HG03439 (cell line): ENCODE measurements at regions not wholly inside any gene's neighbourhood (a gene's known extent, or its start where the extent isn't known, plus 50 kb on each side); places are given as distances from the start of the nearest gene placed in this dataset.
"Not testable (repeated sequence)": the region's sequence is repeated elsewhere in the genome, so short reads cannot be mapped to it uniquely, and the experiment has no call there.

Experiments
- ATAC-seq: cut with Tn5 transposase; IDR thresholded peaks from one replicate; pipeline ENCODE4 v1.9.1; 2021; ENCODE audit warnings: mild to moderate bottlenecking, moderate library complexity; ENCODE audit not compliant: unreplicated experiment

DNA sequence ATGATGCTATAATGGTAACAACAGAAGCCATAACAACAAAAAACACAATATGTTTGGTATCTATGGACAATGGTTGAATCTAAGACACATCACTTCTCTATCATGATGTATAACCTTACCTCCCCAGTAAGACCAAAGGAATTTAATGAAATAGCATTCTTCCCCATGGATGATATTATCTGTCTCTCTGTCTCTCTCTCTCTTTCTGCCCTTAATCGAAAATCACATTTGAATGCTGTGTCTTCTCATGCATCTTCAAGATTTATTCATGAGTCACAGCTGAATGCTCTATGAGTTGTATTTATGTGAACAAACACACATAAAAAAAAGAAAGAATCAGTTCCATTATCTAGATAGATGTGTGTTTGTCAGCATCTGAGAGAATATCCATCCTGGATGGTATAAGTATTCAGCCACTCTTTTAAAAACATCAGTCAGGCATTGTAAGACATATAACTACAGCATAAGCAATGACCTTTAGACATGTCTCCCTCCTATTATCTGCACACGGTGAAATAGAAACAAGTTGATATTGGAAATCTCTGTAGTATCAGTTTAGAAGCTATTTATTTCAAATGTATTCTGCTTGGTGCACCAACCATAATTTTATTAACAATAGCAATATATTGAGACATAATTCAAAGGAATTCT is 433.3 kb downstream of the TOX3 start:
- ATAC-seq: no peak

DNA sequence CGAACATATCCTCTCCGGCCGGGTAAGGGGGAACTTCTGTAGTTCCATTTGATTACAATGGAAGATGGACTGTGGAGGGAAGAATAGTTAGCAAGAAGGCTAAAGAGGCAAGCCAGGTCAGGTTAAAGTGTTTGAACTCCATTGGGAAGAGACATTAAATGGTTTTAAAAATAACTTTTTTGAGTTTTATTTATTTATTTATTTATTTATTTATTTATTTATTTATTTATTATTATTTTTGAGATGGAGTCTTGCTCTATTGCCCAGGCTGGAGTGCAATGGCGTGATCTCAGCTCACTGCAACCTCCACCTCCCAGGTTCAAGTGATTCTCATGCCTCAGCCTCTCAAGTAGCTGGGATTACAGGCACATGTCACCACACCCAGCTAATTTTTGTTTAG is 441.9 kb downstream of the TOX3 start:
- not testable (repeated sequence) for ATAC-seq

DNA sequence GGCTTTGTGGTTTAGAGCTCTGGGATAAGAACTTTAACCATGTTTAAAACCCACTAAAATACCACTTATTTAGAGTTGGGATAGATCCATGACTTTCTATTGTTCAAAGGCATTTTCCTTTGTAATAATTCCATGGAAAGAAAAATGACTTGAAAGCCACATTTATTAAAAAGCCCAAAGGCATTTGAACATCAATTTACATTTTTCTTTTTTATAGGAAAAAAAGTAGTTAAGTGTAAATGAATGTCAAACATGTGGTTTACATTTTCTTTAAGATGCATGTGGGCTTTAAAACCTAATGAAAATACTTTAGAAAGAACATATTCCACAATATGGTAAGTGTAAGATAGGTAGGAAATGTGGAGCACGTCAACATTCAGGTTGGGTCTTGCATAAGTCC is 443.2 kb downstream of the TOX3 start:
- ATAC-seq: no peak

DNA sequence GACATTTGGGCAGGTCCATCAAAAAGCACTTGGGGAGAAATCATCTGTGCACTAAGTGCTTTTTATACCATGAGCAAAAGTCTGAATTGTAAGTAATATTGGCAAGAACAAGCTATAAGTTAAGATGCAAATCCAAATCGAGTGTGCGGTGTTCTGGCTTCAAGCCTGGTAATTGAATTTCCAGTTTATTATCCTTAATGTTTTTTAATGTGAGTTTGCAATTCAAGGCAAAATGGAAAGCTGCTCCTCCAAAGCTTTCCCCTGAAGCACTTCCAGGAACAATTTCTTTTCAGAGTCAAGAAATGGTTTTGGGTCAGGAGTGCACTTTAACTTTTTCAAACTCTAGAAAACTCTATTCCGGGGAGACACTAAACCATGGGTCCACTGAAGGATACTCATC is 445.7 kb downstream of the TOX3 start:
- no peak for ATAC-seq

DNA sequence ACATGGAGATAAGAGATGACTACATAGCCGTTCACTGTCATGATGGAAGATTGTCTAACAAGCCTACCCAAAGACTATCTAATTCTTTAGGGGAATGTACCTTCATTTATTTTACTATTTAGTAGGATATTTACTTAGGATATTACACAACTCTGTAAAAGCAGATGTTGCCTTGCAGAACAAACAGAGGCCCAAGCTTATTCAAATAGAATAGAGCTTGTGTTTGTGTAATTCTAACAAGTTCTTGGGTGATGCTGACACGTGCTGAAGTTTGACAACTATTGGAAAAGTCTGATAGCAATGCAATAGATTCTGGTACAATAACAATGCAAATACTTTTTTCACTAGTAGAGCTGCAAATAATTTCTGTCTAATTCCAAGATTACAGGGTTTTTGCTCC is 447.6 kb downstream of the TOX3 start:
- no peak for ATAC-seq

DNA sequence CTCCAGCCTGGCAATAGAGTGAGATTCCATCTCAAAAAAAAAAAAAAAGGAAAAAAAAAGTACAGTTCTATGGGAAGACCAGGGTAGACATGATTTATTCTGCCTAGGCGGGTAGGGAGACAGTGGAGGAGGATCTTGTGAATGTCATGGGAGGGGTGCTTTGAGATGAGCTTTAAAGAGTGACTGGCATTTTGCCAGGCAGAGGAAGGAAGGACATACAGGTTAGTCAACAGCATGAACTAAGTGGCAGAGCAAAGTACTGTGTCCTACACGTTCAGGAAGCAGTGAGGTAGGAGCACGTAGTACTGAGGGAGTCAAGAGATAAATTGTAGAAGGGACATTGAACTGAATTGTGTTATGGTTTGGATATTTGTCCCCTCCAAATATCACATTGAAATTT is 451.5 kb downstream of the TOX3 start:
- no peak for ATAC-seq

DNA sequence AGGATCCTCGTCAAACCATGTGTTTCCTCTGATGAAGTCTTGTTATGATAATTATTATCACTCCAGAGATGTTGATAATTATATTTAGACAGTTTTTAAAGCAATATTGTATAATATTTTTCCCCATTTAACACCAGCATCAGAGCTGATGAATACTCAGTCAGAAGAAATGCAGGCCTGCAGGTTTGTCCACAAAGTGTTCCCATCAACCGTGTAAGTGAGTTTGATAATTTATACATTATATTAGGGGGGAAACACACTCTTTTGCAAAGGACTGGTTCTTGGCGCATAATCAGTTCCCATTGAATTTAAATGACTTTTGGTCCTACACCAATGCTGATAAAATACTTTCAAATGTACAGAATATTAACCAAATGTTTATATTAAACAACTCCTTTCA is 454.8 kb downstream of the TOX3 start:
- no peak for ATAC-seq

DNA sequence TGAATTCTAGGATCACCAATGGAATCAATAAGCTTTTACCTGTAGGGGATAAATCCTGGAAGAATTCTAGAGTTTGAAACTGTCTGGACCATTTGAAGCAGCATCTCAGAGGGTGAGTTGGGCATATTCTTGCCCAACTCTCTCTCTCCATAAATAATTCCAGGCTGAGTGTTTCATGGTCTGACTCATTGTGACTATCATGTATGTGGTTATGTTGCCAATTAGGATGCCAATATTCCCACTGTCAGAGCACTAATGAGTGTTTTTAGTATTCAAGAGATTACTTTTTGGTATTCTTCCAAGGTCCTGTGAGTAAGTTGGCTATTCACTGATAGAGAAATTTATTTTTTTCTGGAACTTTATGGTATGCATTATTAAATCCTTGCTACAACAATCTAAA is 456.9 kb downstream of the TOX3 start:
- no peak for ATAC-seq

DNA sequence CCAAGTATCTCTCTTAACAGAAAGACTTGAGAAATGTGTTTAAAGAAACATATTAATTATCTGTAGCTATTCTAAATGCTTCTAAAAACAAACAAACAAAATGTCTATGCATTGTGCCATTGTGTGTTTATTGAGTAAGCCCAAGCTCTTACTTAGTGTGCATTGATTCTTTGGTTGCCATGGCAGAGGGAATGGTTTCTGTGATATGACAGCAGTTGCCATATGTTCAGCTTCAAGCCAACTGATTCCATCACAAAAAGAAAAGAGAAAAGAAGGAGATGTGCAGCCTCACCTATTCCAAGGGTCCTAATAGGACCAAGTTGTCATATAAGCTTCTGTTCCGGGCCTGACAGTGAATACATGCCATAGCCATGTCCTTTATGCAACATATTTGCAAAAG is 457.5 kb downstream of the TOX3 start:
- ATAC-seq: no peak

DNA sequence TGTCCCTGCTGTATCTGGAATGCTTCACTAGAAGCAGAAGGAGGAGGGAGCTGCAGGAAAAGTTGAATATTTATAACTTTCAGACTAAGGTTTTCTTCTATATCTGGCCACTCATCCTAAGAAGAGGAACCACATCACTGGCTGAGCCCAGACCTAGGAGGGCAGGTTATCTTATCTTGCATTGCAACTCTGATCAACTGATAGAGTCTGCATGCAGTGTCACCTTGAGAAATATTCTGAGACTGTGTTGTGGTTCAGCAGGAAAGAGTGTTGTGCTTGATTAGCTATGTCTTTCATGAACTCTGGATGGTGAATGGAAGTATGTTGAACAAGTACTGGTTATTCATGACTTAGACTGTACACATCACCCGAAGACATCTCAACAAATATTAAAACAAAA is 460.0 kb downstream of the TOX3 start:
- no peak for ATAC-seq

DNA sequence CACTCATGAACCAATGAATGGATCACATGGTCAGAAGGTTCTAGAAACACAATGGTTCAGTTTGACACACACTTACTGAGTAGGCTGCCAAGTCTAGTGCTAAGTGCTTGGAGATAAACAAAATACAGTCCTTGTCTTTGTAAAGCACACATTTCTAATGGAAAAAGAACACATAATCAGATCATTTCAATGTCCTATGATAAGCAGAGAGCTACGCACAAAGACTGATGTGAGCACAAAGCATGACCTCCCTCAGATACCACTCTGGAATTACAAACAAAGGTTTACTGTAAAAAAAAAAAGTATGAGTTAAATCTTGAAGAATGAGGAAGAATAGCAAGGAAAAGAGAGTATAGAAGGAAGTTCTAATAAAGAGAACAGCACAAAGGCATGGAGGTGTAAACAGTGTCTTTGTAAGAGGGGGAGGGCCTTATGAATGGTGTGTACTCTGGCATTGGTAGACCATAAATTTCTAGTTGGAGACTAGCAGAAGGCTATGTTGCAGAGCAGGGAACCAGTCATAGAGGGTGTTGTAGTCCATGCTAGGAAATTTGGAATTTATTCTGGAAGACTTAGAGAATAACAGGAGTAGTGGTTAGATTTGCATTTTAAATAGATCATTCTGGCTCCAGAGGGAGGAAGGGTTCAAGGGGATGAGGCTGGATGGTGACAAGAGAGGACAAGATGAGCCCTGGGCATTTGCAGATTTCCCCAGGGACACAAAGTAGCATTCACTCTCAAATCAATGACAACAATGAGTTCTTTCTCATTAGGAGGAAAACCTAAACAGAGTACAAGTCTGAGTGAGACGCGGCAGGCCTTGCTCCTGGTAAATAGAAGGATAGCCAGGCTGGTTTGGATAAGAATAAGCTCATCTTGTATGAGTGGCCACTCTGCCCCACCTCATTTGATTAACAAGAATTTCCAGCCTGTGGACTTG is 468.0 kb downstream of the TOX3 start:
- ATAC-seq: no peak

DNA sequence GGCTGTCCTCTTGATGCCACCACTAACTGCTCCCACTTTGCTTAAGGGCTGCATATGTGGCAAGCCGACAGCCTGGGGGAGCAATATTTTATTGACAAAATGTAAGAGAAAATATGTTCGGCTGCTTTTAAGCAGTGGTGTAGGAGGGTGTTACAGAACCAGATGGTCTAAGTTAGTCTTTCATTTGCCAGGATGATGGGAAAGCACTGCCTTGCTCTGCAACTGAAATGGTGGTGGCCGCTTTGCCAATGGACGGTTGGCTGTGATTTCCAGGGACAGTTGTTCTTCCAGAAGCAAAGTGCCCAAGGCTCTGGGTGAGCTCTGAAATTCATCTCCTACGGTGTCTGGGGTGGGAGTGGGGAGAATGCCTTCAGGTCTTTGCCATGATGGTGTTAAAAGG is 469.3 kb downstream of the TOX3 start:
- no peak for ATAC-seq

DNA sequence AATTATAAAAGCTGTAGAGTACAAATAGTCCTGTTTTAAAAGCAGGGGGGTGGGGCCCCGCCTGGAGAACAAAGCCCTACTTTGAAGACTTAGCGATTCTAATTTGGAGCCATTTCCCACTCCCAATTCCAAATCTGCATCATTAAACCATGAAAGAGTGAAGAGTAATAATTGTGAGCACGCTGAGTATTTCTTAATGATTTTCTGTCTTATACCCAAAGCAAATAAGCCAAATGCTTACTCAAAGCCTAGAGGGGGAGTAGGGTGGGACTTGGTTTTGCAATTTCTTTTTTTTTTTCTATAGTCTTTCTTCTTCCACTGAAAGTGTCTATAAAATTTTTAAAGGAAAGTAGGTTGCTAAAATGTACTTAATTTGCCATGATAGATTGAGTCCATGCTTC is 470.1 kb downstream of the TOX3 start:
- ATAC-seq: no peak

DNA sequence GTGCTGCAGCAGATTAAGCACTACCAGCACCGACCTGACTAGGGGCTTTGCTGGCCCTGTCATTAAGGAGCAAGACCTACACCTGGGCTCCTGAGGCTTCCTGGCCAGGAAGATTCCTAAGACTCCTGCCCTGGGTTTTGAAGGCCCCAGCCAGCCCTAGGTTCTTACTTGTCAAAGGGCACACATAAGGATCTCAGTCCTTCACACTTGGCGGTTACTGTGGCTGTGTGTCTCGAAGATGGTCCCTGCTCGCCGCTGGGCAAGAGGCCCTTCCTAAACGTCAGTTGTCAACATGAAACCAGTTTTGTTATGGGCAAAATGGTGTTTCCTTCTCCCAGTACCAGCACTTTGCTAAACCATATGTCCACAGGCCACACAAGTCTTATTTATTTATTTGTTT is 470.6 kb downstream of the TOX3 start:
- ATAC-seq: no peak

DNA sequence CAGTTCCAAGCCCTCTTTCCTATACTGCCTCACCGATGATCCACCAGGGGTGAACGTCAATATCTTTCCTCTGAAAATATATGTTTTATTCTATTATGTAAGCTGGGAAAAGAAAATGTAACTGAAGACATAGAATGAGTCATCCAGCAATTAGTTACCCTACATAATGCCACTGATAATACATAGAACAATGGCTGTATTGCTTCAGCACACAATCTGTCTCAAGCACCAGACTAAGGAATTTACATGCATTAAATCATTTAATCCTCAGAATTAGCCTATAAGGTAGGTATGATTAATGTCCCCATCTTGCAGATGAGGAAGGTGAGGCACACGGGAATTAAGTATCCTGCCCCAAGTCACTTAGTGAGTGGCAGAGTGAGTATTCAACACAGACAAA is 472.8 kb downstream of the TOX3 start:
- ATAC-seq: no peak

DNA sequence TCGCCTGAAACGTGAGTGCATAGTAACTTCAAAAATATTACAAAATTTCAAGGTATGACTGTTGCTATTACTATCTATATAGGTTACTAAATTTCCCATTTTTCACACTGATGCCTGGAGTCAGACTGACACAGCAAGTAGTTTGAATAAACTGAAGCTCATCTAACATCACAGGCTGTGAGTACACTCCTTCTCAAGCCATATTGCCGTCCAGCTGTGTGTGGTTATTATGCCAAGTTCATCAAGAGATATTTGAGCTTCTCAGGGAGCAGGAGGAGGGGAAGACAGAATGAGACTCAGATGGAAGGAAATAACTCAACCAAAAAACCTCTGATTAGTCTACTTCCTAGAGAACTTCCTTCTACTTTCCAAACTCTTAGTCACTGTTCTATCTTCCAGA is 473.9 kb downstream of the TOX3 start:
- ATAC-seq: no peak

DNA sequence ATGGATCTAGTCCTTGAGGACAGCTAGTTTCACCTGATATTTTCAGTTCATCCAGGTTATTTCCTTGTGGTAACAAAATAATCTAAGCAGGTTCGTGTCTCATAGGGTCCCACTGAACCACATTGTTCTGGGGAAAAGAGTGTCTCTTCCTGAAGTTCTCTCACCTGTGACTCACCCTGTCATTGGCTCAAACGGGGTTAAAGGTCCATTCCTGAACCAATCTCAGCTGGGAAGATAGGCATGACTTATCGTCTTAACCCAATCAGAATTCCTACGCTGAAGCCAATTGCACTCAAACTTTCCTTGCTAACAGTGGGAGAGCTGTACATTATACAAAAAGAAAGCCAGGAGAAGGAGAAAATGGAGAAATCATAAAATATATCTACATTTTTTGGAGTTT is 475.8 kb downstream of the TOX3 start:
- ATAC-seq: no peak

DNA sequence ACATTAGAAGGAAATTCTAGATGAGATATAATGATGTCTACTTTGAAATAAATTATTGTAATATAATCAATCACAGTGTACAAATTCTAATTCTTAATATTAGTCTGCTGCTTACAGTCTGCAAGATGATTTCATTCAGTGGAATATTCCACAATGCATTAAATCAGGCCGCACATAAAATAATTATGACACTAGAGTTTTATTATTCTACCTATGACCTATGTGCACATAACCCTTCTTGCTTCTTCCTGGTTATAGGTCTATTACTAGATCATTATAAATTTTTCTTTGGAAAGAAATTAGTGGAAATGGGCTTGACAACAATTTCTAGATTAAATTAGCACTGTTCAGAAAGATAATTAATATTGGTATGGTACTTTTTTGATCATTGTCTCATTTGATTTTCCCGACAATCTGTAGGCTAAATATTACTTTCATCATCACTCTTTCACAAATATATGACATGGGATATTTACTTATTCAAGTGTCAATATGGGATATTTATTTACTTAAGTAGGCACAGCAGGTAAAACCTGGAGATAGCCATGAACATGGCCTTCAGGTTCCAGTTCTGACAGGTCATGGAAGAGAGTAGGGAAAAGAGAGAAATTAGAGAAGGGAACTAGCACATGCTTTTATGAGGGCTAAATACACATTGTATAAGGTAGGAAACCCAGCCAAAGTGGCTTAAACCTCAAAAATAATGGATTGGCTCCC is 476.4 kb downstream of the TOX3 start:
- ATAC-seq: no peak

DNA sequence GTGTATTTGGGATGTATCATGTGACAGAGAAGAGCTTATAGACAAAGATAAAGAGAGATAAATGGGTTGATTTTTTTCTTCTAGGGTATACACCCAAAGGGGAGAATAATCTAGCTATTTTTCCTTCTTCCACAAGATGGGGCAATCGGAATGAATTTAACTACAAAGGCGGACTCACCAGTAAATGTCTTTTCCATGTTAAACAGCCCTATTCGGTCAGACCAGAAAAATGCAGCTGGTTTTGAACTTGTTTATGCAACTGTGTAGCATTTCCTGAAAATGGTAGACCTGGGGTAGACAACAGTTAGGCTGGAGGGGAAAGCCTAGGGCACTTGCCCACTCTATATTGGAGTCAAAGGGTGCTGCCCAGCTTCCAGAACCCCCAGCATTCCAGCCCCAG is 477.1 kb downstream of the TOX3 start:
- ATAC-seq: no peak

DNA sequence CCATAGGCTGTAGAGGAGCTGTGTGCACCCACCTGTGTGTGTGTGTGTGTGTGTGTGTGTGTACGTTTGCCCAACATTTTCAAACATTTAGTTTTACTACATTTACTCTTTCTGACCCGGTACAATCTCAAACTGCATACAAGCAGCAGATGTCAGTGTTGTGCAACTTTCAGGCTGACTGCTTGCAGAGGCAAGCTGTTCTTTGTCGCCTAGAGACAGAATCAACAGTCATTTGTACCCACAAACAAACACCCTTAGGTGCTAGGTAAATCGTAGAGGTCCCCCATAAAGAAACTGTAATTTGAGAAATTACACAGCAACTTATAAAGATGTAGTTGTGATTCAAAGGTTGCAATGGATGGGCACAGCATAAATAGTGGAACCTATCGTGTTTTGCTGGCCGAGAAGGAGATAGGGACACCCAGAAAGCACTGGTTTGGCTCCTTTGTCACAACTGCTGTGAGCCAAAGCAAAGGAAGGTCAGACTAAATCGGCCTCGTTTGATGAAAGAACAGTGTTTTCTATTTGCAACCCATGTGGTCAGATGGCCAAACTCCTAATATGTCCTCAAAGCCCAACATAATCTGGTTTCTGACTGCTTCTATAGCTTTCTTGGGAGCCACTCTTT is 478.4 kb downstream of the TOX3 start:
- no peak for ATAC-seq

DNA sequence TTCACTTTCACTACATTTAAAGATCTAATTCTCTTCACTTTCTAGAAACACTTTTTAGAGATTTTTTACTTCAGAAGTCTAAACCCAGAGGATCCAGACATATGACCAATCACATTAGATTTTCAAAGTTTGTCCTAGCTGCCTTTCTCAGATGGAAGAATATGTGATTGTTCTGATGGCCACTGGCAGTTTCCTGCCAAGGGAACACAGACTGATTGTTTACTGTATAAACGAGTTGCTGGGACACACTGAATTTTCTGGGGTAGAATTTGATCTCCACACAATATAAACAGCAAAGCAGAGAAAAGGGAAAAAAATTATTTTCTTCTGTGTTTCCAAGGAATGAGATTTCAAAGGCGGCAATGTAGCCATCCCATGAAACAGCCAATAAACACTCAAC is 480.0 kb downstream of the TOX3 start:
- no peak for ATAC-seq
